IMR-90 (cell line): ENCODE measurements at regions not wholly inside any gene's neighbourhood (a gene's known extent, or its start where the extent isn't known, plus 50 kb on each side); places are given as distances from the start of the nearest gene placed in this dataset.

Source experiments
- ATAC-seq: fragments of 200-7000 bp; cut with Tn5 transposase; 2 replicates; pipeline ENCODE4 v1.9.1; 2020; ENCODE audit warnings: low read depth, mild to moderate bottlenecking, moderate library complexity
- BruUV-seq: library from RNA; stranded (reverse); fragments of 400-500 nt; replicated peaks from 2 replicates; lab custom pipeline; 2021; lab: Mats Ljungman, UMichigan
- CTCF ChIA-PET: fragments of 300-600 bp; formaldehyde crosslinking; extraction: SDS; loops from one replicate; lab custom pipeline; 2021; ENCODE audit warnings: antibody characterized with exemption; lab: Yijun Ruan, JAX
- POLR2A ChIA-PET: fragments of 300-600 bp; sonication (Branson Sonifier 250); formaldehyde crosslinking; loops from one replicate; lab custom pipeline; 2022; ENCODE audit warnings: antibody characterized with exemption; ENCODE audit not compliant: unreplicated experiment; lab: Charles Lee
- DNase-seq: peaks from one replicate; pipeline ENCODE4 v3.0.0; 2013
- H2AFZ ChIP-seq: replicated peaks from 2 replicates; pipeline ENCODE3; 2013; ENCODE audit warnings: low read length, mild to moderate bottlenecking; ENCODE audit not compliant: poor library complexity
- H2AK5ac ChIP-seq: 2 replicates; pipeline ENCODE4 v1.6.1; 2013; ENCODE audit warnings: low read depth, low read length, inconsistent platforms
- H2AK9ac ChIP-seq: replicated peaks from 2 replicates; pipeline ENCODE3; 2013; ENCODE audit warnings: mild to moderate bottlenecking, low read depth, low read length, moderate library complexity; ENCODE audit not compliant: poor library complexity
- H2BK120ac ChIP-seq: 2 replicates; pipeline ENCODE4 v1.6.1; 2013; ENCODE audit warnings: low read depth, low read length, inconsistent platforms
- H2BK15ac ChIP-seq: 3 replicates; pipeline ENCODE4 v1.6.1; 2013; ENCODE audit warnings: low read depth, low read length, inconsistent platforms
- H2BK20ac ChIP-seq: 2 replicates; pipeline ENCODE4 v1.6.1; 2013; ENCODE audit warnings: low read depth, mild to moderate bottlenecking, inconsistent platforms, low read length, moderate library complexity
- H2BK5ac ChIP-seq: 2 replicates; pipeline ENCODE4 v1.6.1; 2013; ENCODE audit warnings: mild to moderate bottlenecking, low read depth, low read length, inconsistent platforms; ENCODE audit not compliant: poor library complexity, severe bottlenecking
- H3K14ac ChIP-seq: replicated peaks from 2 replicates; pipeline ENCODE4 v1.6.1; 2013; ENCODE audit warnings: low read depth, low read length, inconsistent platforms
- H3K18ac ChIP-seq: 2 replicates; pipeline ENCODE4 v1.6.1; 2013; ENCODE audit warnings: low read depth, low read length, control low read depth
- H3K23ac ChIP-seq: 2 replicates; pipeline ENCODE4 v1.6.1; 2013; ENCODE audit warnings: low read depth, low read length, inconsistent platforms
- H3K27ac ChIP-seq: 2 replicates; pipeline ENCODE4 v1.5.1; 2013; ENCODE audit warnings: mild to moderate bottlenecking, control low read depth, low read length; ENCODE audit not compliant: insufficient read depth
- H3K27me3 ChIP-seq: 2 replicates; pipeline ENCODE4 v1.6.1; 2013; ENCODE audit warnings: low read length; ENCODE audit not compliant: control insufficient read depth, insufficient read depth
- H3K36me3 ChIP-seq: 2 replicates; pipeline ENCODE4 v1.6.1; 2013; ENCODE audit warnings: low read length, mixed read lengths; ENCODE audit not compliant: control insufficient read depth, insufficient read depth
- H3K4ac ChIP-seq: 2 replicates; pipeline ENCODE4 v1.6.1; 2013; ENCODE audit warnings: low read depth, low read length, inconsistent platforms
- H3K4me1 ChIP-seq: 2 replicates; pipeline ENCODE4 v1.6.1; 2013; ENCODE audit warnings: low read length, mixed read lengths; ENCODE audit not compliant: control insufficient read depth, insufficient read depth
- H3K4me2 ChIP-seq: 2 replicates; pipeline ENCODE4 v1.6.1; 2013; ENCODE audit warnings: low read depth, mild to moderate bottlenecking, control low read depth, low read length, moderate library complexity
- H3K4me3 ChIP-seq: 2 replicates; pipeline ENCODE4 v1.5.1; 2013; ENCODE audit warnings: low read depth, mild to moderate bottlenecking, control low read depth, low read length, moderate library complexity; ENCODE audit not compliant: insufficient read depth
- H3K56ac ChIP-seq: 2 replicates; pipeline ENCODE4 v1.6.1; 2013; ENCODE audit warnings: low read length, inconsistent platforms; ENCODE audit not compliant: insufficient read depth; ENCODE audit errors: extremely low read depth
- H3K79me1 ChIP-seq, 2 experiments: 2 replicates each; pipeline ENCODE4 v1.6.1; 2013; ENCODE audit warnings: low read length in 2 of 2, inconsistent platforms in 1 of 2, low read depth in 1 of 2
- H3K9ac ChIP-seq: 2 replicates; pipeline ENCODE4 v1.6.1; 2013; ENCODE audit warnings: low read depth, low read length, control low read depth
- H3K9me1 ChIP-seq: 2 replicates; pipeline ENCODE4 v1.6.1; 2013; ENCODE audit warnings: low read length, inconsistent platforms; ENCODE audit not compliant: insufficient read depth
- H3K9me3 ChIP-seq: 2 replicates; pipeline ENCODE4 v1.6.1; 2013; ENCODE audit warnings: low read length; ENCODE audit not compliant: control insufficient read depth, insufficient read depth
- H4K20me1 ChIP-seq: 2 replicates; pipeline ENCODE4 v1.6.1; 2013; ENCODE audit warnings: low read length, inconsistent platforms; ENCODE audit not compliant: insufficient read depth
- H4K5ac ChIP-seq: 2 replicates; pipeline ENCODE4 v1.6.1; 2013; ENCODE audit warnings: mild to moderate bottlenecking, low read depth, low read length, control low read depth
- H4K8ac ChIP-seq, 2 experiments: 2 replicates each; pipeline ENCODE4 v1.6.1; 2013; ENCODE audit warnings: low read depth in 2 of 2, low read length in 2 of 2, control low read depth in 1 of 2, inconsistent platforms in 1 of 2
- H4K91ac ChIP-seq: 2 replicates; pipeline ENCODE4 v1.6.1; 2013; ENCODE audit warnings: low read depth, low read length, inconsistent platforms; ENCODE audit not compliant: insufficient read depth
- BHLHE40 ChIP-seq: fragments of 150-350 bp; IDR thresholded peaks from 2 replicates; pipeline ENCODE4 v1.6.1; 2016; ENCODE audit warnings: mild to moderate bottlenecking, low read depth, low read length
- CEBPB ChIP-seq: IDR thresholded peaks from 2 replicates; pipeline ENCODE4 v1.6.1; 2012; ENCODE audit warnings: low read depth, low read length, improper control_type of control experiment
- CHD1 ChIP-seq: IDR thresholded peaks from 2 replicates; pipeline ENCODE4 v1.6.1; 2012; ENCODE audit warnings: low read depth, low read length, improper control_type of control experiment
- FOS ChIP-seq: fragments of 150-350 bp; IDR thresholded peaks from 2 replicates; pipeline ENCODE4 v1.6.1; 2016; ENCODE audit warnings: low read depth, low read length
- MAZ ChIP-seq: IDR thresholded peaks from 2 replicates; pipeline ENCODE4 v1.6.1; 2012; ENCODE audit warnings: low read depth, mild to moderate bottlenecking, low read length, improper control_type of control experiment, moderate library complexity, borderline replicate concordance
- NFE2L2 ChIP-seq: fragments of 150-350 bp; IDR thresholded peaks from 2 replicates; pipeline ENCODE4 v1.6.1; 2016; ENCODE audit warnings: low read depth, mild to moderate bottlenecking, low read length
- POLR2A ChIP-seq: IDR thresholded peaks from 2 replicates; pipeline ENCODE4 v1.6.1; 2012; ENCODE audit warnings: mild to moderate bottlenecking, low read depth, low read length
- RAD21 ChIP-seq: IDR thresholded peaks from 2 replicates; pipeline ENCODE4 v1.6.1; 2012; ENCODE audit warnings: low read length, improper control_type of control experiment
- RCOR1 ChIP-seq: IDR thresholded peaks from 2 replicates; pipeline ENCODE4 v1.6.1; 2012; ENCODE audit warnings: mild to moderate bottlenecking, low read length, improper control_type of control experiment; ENCODE audit not compliant: insufficient replicate concordance
- RFX5 ChIP-seq: IDR thresholded peaks from 2 replicates; pipeline ENCODE4 v1.8.0; 2012; ENCODE audit warnings: low read depth, mild to moderate bottlenecking, low read length, moderate library complexity
- WGBS, 2 experiments: methylation state at CpG; one replicate each; pipeline versions ENCODE4 v1.1.5 to v1.1.7; 2013; ENCODE audit warnings: missing lambda C conversion rate in 2 of 2; ENCODE audit not compliant: insufficient read length in 1 of 2; ENCODE audit errors: extremely low coverage in 2 of 2; 5-methylcytosine and 5-hydroxymethylcytosine counted together
- dilution Hi-C: fragments of 300-500 bp; cut with HindIII; formaldehyde crosslinking; loops from one replicate; pipeline ENCODE4 v1.14.3; 2018; ENCODE audit warnings: low sequenced_read_pairs; ENCODE audit not compliant: unreplicated experiment
- in situ Hi-C: fragments of 300-500 bp; cut with MboI; formaldehyde crosslinking; loops from 3 replicates; pipeline ENCODE4 v1.14.3; 2019; ENCODE audit warnings: low sequenced_read_pairs, inconsistent platforms, mixed read lengths
- intact Hi-C: fragments of 100-400 bp; cut with micrococcal nuclease; formaldehyde crosslinking; loops from 2 replicates; pipeline ENCODE4 v1.10.0; 2022

- H3K4me1 ChIP-seq = no peaks in the 10 kb centered on the region
- no peak overlapping the region for H2AFZ ChIP-seq
- H2AK9ac ChIP-seq = no peak overlapping the region
- H3K79me1 ChIP-seq = no peaks in the 10 kb centered on the region
- H3K4ac ChIP-seq = no peak overlapping the region
- no peak overlapping the region for H3K56ac ChIP-seq
- no peak overlapping the region for H3K9ac ChIP-seq
- H4K8ac ChIP-seq = no peak overlapping the region
- peaks cover 3% of the 10 kb centered on the region for H3K9me3 ChIP-seq
- dilution Hi-C loops = no loop called here
- 89% methylated on average over 1 of the region's 6 CpGs; no CpG with 5 or more reads in 1 of the 2 experiments for WGBS, 2 experiments
- H4K5ac ChIP-seq = no peak overlapping the region
- no peak overlapping the region for H3K18ac ChIP-seq
- in situ Hi-C loops = no loop called here
- H3K4me2 ChIP-seq = no peak overlapping the region
- H2AK5ac ChIP-seq = no peak overlapping the region
- no peak overlapping the region for H3K23ac ChIP-seq
- no peak overlapping the region for H3K4me3 ChIP-seq
- no peak for ATAC-seq
- no peak overlapping the region for H2BK20ac ChIP-seq
- no peaks in the 10 kb centered on the region for H3K9me1 ChIP-seq
- DNase-seq = no peak
- no peaks in the 10 kb centered on the region for H4K20me1 ChIP-seq
- POLR2A ChIA-PET = no interaction called here
- no peak overlapping the region for H3K14ac ChIP-seq
- CTCF ChIA-PET = no interaction called here
- no peak overlapping the region for H2BK5ac ChIP-seq
- H3K27me3 ChIP-seq = no peaks in the 10 kb centered on the region
- no peak for TF ChIP-seq MAZ
- TF ChIP-seq FOS = no peak
- TF ChIP-seq RAD21 = no peak
- TF ChIP-seq CEBPB = no peak
- no peak for TF ChIP-seq RCOR1
- no peak for TF ChIP-seq NFE2L2
- no peak for TF ChIP-seq POLR2A
- TF ChIP-seq CHD1 = no peak
- no peak for TF ChIP-seq BHLHE40
- no peak for TF ChIP-seq RFX5
- no peak overlapping the region for H2BK120ac ChIP-seq
- H4K91ac ChIP-seq = no peak overlapping the region
- no peaks in the 10 kb centered on the region for H3K36me3 ChIP-seq
- no peak overlapping the region for H2BK15ac ChIP-seq
- intact Hi-C loops = no loop called here
- no peak overlapping the region for H3K27ac ChIP-seq
- no TSS peak for BruUV-seq
Measured at GRCh38 chr18:75800331-75800648, 372.8 kb upstream of the SMIM21 start.
